Fibroblast of lung (primary cell): ENCODE measurements at regions not wholly inside any gene's neighbourhood (a gene's known extent, or its start where the extent isn't known, plus 50 kb on each side); places are given as distances from the start of the nearest gene placed in this dataset.

Experiments used
- DNase-seq, 2 donors: peaks; one replicate each; pipeline versions ENCODE4 v3.0.0 to v3.0.0-alpha.2; 2010; ENCODE audit warnings: low read depth in 2 of 2
- H2AFZ ChIP-seq: 2 replicates; pipeline ENCODE4 v1.5.1; 2012; ENCODE audit warnings: low read length, control low read depth, inconsistent platforms
- H3K27ac ChIP-seq: 2 replicates; pipeline ENCODE4 v1.5.1; 2011; ENCODE audit warnings: low read length, control low read depth; ENCODE audit not compliant: insufficient read depth
- H3K27me3 ChIP-seq: 2 replicates; pipeline ENCODE4 v1.5.1; 2011; ENCODE audit warnings: mild to moderate bottlenecking, low read length; ENCODE audit not compliant: control insufficient read depth, insufficient read depth
- H3K36me3 ChIP-seq: 2 replicates; pipeline ENCODE4 v1.5.1; 2011; ENCODE audit warnings: low read length; ENCODE audit not compliant: control insufficient read depth, insufficient read depth
- H3K4me1 ChIP-seq: 2 replicates; pipeline ENCODE4 v1.5.1; 2011; ENCODE audit warnings: low read length; ENCODE audit not compliant: control insufficient read depth, insufficient read depth; ENCODE audit errors: extremely low read depth
- H3K4me2 ChIP-seq: 2 replicates; pipeline ENCODE4 v1.5.1; 2011; ENCODE audit warnings: low read length, control low read depth; ENCODE audit not compliant: insufficient read depth; ENCODE audit errors: extremely low read depth
- H3K4me3 ChIP-seq, 4 experiments: fragments of 200-600 bp in 1 of 4; sonication (generic) in 1 of 4; replicated peaks in 1 of 4; 2 replicates each; pipeline ENCODE4 v1.5.1; 2011 to 2016; ENCODE audit warnings: low read length in 4 of 4, low read depth in 3 of 4, mild to moderate bottlenecking in 3 of 4, control low read depth in 2 of 4, inconsistent platforms in 1 of 4, mixed read lengths in 1 of 4; ENCODE audit not compliant: insufficient read depth in 1 of 4; ENCODE audit errors: control extremely low read depth in 1 of 4
- H3K79me2 ChIP-seq: 2 replicates; pipeline ENCODE4 v1.5.1; 2012; ENCODE audit warnings: mild to moderate bottlenecking, low read length, inconsistent platforms; ENCODE audit not compliant: control insufficient read depth, insufficient read depth
- H3K9ac ChIP-seq: 2 replicates; pipeline ENCODE4 v1.5.1; 2011; ENCODE audit warnings: mild to moderate bottlenecking, low read length, control low read depth; ENCODE audit not compliant: insufficient read depth
- H3K9me3 ChIP-seq: 2 replicates; pipeline ENCODE4 v1.5.1; 2012; ENCODE audit warnings: low read depth, low read length; ENCODE audit not compliant: control insufficient read depth, insufficient read depth
- H4K20me1 ChIP-seq: 2 replicates; pipeline ENCODE4 v1.5.1; 2011; ENCODE audit warnings: low read length; ENCODE audit not compliant: control insufficient read depth, insufficient read depth; ENCODE audit errors: extremely low read depth
- EZH2 ChIP-seq: IDR thresholded peaks from 2 replicates; pipeline ENCODE4 v1.5.1; 2012; ENCODE audit warnings: low read length, control low read depth, mild to moderate bottlenecking; ENCODE audit errors: missing control alignments
- TF ChIP-seq, protein P1 (sequence below), 2 donors: IDR thresholded peaks in 1 of 2; conservative IDR thresholded peaks in 1 of 2; 1 replicate in 1 of 2; 2 replicates in 1 of 2; pipeline ENCODE4 v1.5.1; 2011 to 2012; ENCODE audit warnings: low read length in 2 of 2, control low read depth in 1 of 2, inconsistent platforms in 1 of 2, low read depth in 1 of 2, mild to moderate bottlenecking in 1 of 2

- DNase-seq: no peak
- no peaks in the 10 kb centered on the region for H3K4me1 ChIP-seq
- no peak for TF ChIP-seq EZH2
- TF ChIP-seq, protein P1, sequence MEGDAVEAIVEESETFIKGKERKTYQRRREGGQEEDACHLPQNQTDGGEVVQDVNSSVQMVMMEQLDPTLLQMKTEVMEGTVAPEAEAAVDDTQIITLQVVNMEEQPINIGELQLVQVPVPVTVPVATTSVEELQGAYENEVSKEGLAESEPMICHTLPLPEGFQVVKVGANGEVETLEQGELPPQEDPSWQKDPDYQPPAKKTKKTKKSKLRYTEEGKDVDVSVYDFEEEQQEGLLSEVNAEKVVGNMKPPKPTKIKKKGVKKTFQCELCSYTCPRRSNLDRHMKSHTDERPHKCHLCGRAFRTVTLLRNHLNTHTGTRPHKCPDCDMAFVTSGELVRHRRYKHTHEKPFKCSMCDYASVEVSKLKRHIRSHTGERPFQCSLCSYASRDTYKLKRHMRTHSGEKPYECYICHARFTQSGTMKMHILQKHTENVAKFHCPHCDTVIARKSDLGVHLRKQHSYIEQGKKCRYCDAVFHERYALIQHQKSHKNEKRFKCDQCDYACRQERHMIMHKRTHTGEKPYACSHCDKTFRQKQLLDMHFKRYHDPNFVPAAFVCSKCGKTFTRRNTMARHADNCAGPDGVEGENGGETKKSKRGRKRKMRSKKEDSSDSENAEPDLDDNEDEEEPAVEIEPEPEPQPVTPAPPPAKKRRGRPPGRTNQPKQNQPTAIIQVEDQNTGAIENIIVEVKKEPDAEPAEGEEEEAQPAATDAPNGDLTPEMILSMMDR (conservative IDR thresholded peaks at IDR 0.05 in 1 of 2, IDR thresholded peaks at IDR 0.05 in 1 of 2; ENCODE audit: low read depth in 1 of 2, low read length in 2 of 2): no peak
These were observed 234.7 kb upstream of the PTPRZ1 start for GRCh38 chr7:121638286-121638685.

GRCh38 chr7:121634356-121634755, 238.2 kb upstream of the FAM3C start:
- no peaks in the 10 kb centered on the region for H3K9me3 ChIP-seq
- H3K27ac ChIP-seq: no peak overlapping the region
- no peaks in the 10 kb centered on the region for H3K36me3 ChIP-seq
- no peak overlapping the region for H2AFZ ChIP-seq
- no peaks in the 10 kb centered on the region for H3K4me1 ChIP-seq
- TF ChIP-seq EZH2: no peak
- TF ChIP-seq, protein P1 (conservative IDR thresholded peaks at IDR 0.05 in 1 of 2, IDR thresholded peaks at IDR 0.05 in 1 of 2; ENCODE audit: low read depth in 1 of 2, low read length in 2 of 2): no peak
- no peaks in the 10 kb centered on the region for H3K79me2 ChIP-seq
- H3K9ac ChIP-seq: no peak overlapping the region
- H3K4me2 ChIP-seq: no peak overlapping the region
- no peaks in the 10 kb centered on the region for H3K27me3 ChIP-seq
- no peaks in the 10 kb centered on the region for H4K20me1 ChIP-seq
- no peak overlapping the region for H3K4me3 ChIP-seq
- DNase-seq: no peak

More at GRCh38 chr7:121638286-121638685, 234.7 kb upstream of the PTPRZ1 start:
- no peaks in the 10 kb centered on the region for H4K20me1 ChIP-seq
- H3K36me3 ChIP-seq: no peaks in the 10 kb centered on the region
- H3K9ac ChIP-seq: no peak overlapping the region
- no peak overlapping the region for H2AFZ ChIP-seq
- no peaks in the 10 kb centered on the region for H3K79me2 ChIP-seq
- no peak overlapping the region for H3K27ac ChIP-seq
- H3K4me3 ChIP-seq: no peak overlapping the region
- H3K4me2 ChIP-seq: no peak overlapping the region
- H3K27me3 ChIP-seq: no peaks in the 10 kb centered on the region
- no peaks in the 10 kb centered on the region for H3K9me3 ChIP-seq

DNA sequence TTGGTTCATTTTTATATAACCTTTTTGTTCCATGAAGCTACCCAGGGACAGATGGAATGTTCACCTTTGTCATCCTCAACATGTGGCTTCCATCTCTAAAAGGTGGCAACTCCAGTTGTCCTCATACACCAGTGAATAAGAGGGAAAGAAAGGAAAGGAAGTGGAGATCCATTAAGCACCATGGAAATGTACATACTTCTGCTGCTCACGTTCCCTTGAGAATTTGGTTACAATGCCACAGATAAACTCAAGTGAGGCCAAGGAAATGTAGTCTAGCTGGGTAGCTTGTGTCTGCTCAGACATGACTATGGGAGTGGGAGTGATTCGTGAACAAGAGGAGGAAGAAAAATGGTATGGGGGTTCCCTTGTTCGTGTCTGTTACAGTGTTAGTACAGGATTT, 237.1 kb upstream of the FAM3C start:
- no peaks in the 10 kb centered on the region for H3K27me3 ChIP-seq
- H3K36me3 ChIP-seq: no peaks in the 10 kb centered on the region
- no peak overlapping the region for H2AFZ ChIP-seq
- H3K79me2 ChIP-seq: no peaks in the 10 kb centered on the region
- H3K4me3 ChIP-seq: no peak overlapping the region
- no peak overlapping the region for H3K27ac ChIP-seq
- no peak overlapping the region for H3K9ac ChIP-seq
- no peak for DNase-seq
- no peaks in the 10 kb centered on the region for H3K9me3 ChIP-seq
- H4K20me1 ChIP-seq: no peaks in the 10 kb centered on the region
- TF ChIP-seq EZH2: no peak
- TF ChIP-seq, protein P1 (conservative IDR thresholded peaks at IDR 0.05 in 1 of 2, IDR thresholded peaks at IDR 0.05 in 1 of 2; ENCODE audit: low read depth in 1 of 2, low read length in 2 of 2): no peak
- H3K4me2 ChIP-seq: no peak overlapping the region
- no peaks in the 10 kb centered on the region for H3K4me1 ChIP-seq
